HT-29 (cell line): ENCODE measurements at regions not wholly inside any gene's neighbourhood (a gene's known extent, or its start where the extent isn't known, plus 50 kb on each side); places are given as distances from the start of the nearest gene placed in this dataset.

Experiments used
- DNase-seq: peaks from one replicate; pipeline ENCODE4 v3.0.0-alpha.2; 2015; ENCODE audit warnings: low spot score

- no peak for DNase-seq
Observed at GRCh38 chr1:147811273-147811672, 50.9 kb upstream of the GJA5 start.

GRCh38 chr1:147811751-147812150, 51.3 kb upstream of the GJA5 start:
- DNase-seq, result no peak

GRCh38 chr1:147812799-147813198, 52.4 kb upstream of the GJA5 start:
- DNase-seq, result no peak

GRCh38 chr1:147815503-147815902, 55.1 kb upstream of the GJA5 start:
- no peak for DNase-seq

GRCh38 chr1:147820761-147821297, 60.4 kb upstream of the GJA5 start:
- no peak for DNase-seq

GRCh38 chr1:147821883-147822282, 61.5 kb upstream of the GJA5 start:
- no peak for DNase-seq

GRCh38 chr1:147822292-147822691, 61.9 kb upstream of the GJA5 start:
- peak; percentile 24 for DNase-seq

GRCh38 chr1:147824001-147824400, 63.6 kb upstream of the GJA5 start:
- no peak for DNase-seq

- DNase-seq, result no peak
Observed at GRCh38 chr1:147824798-147825197, 64.4 kb upstream of the GJA5 start.

GRCh38 chr1:147825586-147825985, 65.2 kb upstream of the GJA5 start:
- no peak for DNase-seq

GRCh38 chr1:147826259-147826658, 65.9 kb upstream of the GJA5 start:
- DNase-seq, result no peak

- DNase-seq, result peak; percentile 77
Observed at GRCh38 chr1:147833231-147833860, 69.2 kb upstream of the GJA8 start.

- no peak for DNase-seq
Observed at GRCh38 chr1:147834181-147834580, 68.4 kb upstream of the GJA8 start.

- no peak for DNase-seq
Observed at GRCh38 chr1:147834810-147835209, 67.8 kb upstream of the GJA8 start.

GRCh38 chr1:147837129-147837963, 65.2 kb upstream of the GJA8 start:
- no peak for DNase-seq

GRCh38 chr1:147837964-147838292, 64.7 kb upstream of the GJA8 start:
- DNase-seq, result no peak

GRCh38 chr1:147840909-147841308, 61.7 kb upstream of the GJA8 start:
- peak; percentile 53 for DNase-seq

GRCh38 chr1:147842578-147842977, 60.0 kb upstream of the GJA8 start:
- DNase-seq, result no peak

GRCh38 chr1:147843486-147843885, 59.1 kb upstream of the GJA8 start:
- DNase-seq, result no peak

GRCh38 chr1:147847831-147848230, 54.8 kb upstream of the GJA8 start:
- no peak for DNase-seq

- no peak for DNase-seq
Observed at GRCh38 chr1:147849098-147849895, 53.3 kb upstream of the GJA8 start.

- no peak for DNase-seq
Observed at GRCh38 chr1:147850737-147851136, 51.9 kb upstream of the GJA8 start.
